ENCODE measurements at regions not wholly inside any gene's neighbourhood (a gene's known extent, or its start where the extent isn't known, plus 50 kb on each side); places are given as distances from the start of the nearest gene placed in this dataset.

- DNase-seq (ENCODE audit: low read depth, low spot score), result no peak
Measured at GRCh38 chr12:91968076-91968776, 177.4 kb downstream of the BTG1 start.

GRCh38 chr12:91967590-91967989, 178.1 kb downstream of the BTG1 start:
- no peak for DNase-seq (ENCODE audit: low read depth, low spot score)

- DNase-seq (ENCODE audit: low read depth, low spot score), result no peak
Measured at GRCh38 chr12:91965781-91966180, 179.9 kb downstream of the BTG1 start.

- no peak for DNase-seq (ENCODE audit: low read depth, low spot score)
Measured at GRCh38 chr12:91964501-91964900, 181.1 kb downstream of the BTG1 start.

- no peak for DNase-seq (ENCODE audit: low read depth, low spot score)
Measured at GRCh38 chr12:91959220-91959619, 186.4 kb downstream of the BTG1 start.

- DNase-seq (ENCODE audit: low read depth, low spot score), result peak; percentile 2
Measured at GRCh38 chr12:91958816-91959215, 186.8 kb downstream of the BTG1 start.

GRCh38 chr12:91954747-91955146, 190.9 kb downstream of the BTG1 start:
- no peak for DNase-seq (ENCODE audit: low read depth, low spot score)

- DNase-seq (ENCODE audit: low read depth, low spot score), result no peak
Measured at GRCh38 chr12:91954326-91954725, 191.3 kb downstream of the BTG1 start.

- no peak for DNase-seq (ENCODE audit: low read depth, low spot score)
Measured at GRCh38 chr12:91952916-91953315, 192.7 kb downstream of the BTG1 start.

GRCh38 chr12:91951571-91951970, 194.1 kb downstream of the BTG1 start:
- no peak for DNase-seq (ENCODE audit: low read depth, low spot score)

GRCh38 chr12:91948504-91948903, 197.1 kb downstream of the BTG1 start:
- no peak for DNase-seq (ENCODE audit: low read depth, low spot score)

- no peak for DNase-seq (ENCODE audit: low read depth, low spot score)
Measured at GRCh38 chr12:91947459-91947858, 198.2 kb downstream of the BTG1 start.

- DNase-seq (ENCODE audit: low read depth, low spot score), result no peak
Measured at GRCh38 chr12:91944637-91945036, 201.0 kb downstream of the BTG1 start.

GRCh38 chr12:91940826-91941570, 204.6 kb downstream of the BTG1 start:
- DNase-seq (ENCODE audit: low read depth, low spot score), result no peak

- DNase-seq (ENCODE audit: low read depth, low spot score), result no peak
Measured at GRCh38 chr12:91940322-91940721, 205.3 kb downstream of the BTG1 start.

- DNase-seq (ENCODE audit: low read depth, low spot score), result no peak
Measured at GRCh38 chr12:91937706-91938105, 207.9 kb downstream of the BTG1 start.

GRCh38 chr12:91937009-91937408, 208.6 kb downstream of the BTG1 start:
- no peak for DNase-seq (ENCODE audit: low read depth, low spot score)

GRCh38 chr12:91935296-91935695, 210.3 kb downstream of the BTG1 start:
- DNase-seq (ENCODE audit: low read depth, low spot score), result no peak

- DNase-seq (ENCODE audit: low read depth, low spot score), result no peak
Measured at GRCh38 chr12:91931111-91931510, 214.5 kb downstream of the BTG1 start.

GRCh38 chr12:91928501-91928900, 217.1 kb downstream of the BTG1 start:
- DNase-seq (ENCODE audit: low read depth, low spot score), result no peak

GRCh38 chr12:91926848-91927247, 218.8 kb downstream of the BTG1 start:
- no peak for DNase-seq (ENCODE audit: low read depth, low spot score)

GRCh38 chr12:91924827-91925226, 220.8 kb downstream of the BTG1 start:
- DNase-seq (ENCODE audit: low read depth, low spot score), result no peak

GRCh38 chr12:91923864-91924263, 221.8 kb downstream of the BTG1 start:
- DNase-seq (ENCODE audit: low read depth, low spot score), result no peak
